ENCODE measurements at regions not wholly inside any gene's neighbourhood (a gene's known extent, or its start where the extent isn't known, plus 50 kb on each side); places are given as distances from the start of the nearest gene placed in this dataset.
"Not testable (repeated sequence)": the region's sequence is repeated elsewhere in the genome, so short reads cannot be mapped to it uniquely, and the experiment has no call there.

DNA sequence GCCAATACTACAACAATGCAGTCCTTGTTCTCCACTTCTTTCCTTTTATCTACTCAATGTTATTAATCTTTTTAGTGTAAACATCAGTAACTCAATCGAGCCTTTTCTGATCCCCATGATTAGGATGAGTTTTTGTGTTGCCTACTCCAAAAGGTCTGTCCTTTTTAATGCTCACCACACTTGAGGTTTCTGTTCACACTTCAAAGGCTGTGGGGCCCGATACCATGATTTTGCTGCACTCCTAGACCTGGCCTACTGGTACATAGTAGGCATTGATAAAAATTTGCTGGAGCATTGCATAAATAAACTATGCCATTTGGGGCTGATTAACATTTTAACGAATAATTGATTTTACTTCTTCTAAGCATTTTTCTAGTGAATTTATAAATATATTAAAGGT lies 125.4 kb upstream of the KLF12 start:
- Histone ChIP-seq H3K4me1 (ENCODE audit: control insufficient read depth, insufficient read depth, low read length) (peaks cover 2% of the 10 kb centered on the region), H3K4me3 (ENCODE audit: low read length) (no peak overlapping the region), H3K27ac (ENCODE audit: low read length) (no peak overlapping the region), H3K9me3 (ENCODE audit: control insufficient read depth, low read length) (no peaks in the 10 kb centered on the region), H3K27me3 (ENCODE audit: control insufficient read depth, insufficient read depth) (no peaks in the 10 kb centered on the region)
- DNase-seq (no peak), ATAC-seq (no peak)
- intact Hi-C loops (cut with DNase I) = no loop called here
- WGBS = 78% methylated on average over 3 of the region's 3 CpGs

DNA sequence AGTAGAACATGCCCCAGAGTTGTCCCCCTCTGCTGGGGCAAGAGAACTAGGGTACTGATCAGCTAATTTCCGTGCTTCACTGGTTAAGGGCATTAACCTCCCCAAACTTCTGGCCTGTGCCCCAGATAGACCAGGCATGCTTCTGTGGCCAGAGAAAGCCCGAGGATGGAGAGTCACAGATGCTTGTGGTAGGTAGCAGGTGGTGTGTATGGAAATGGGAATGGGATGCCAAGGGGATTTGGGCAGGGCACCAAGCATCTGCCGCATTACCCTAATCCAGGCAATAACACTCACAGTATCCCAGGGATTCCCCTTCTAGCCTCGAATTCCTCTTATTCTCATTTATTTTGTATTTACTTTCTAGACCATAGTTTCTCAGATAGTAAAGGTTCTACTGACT lies 124.8 kb upstream of the KLF12 start:
- Histone ChIP-seq H3K27me3 (ENCODE audit: control insufficient read depth, insufficient read depth) (no peaks in the 10 kb centered on the region), H3K27ac (ENCODE audit: low read length) (no peak overlapping the region), H3K4me3 (ENCODE audit: low read length) (no peak overlapping the region), H3K4me1 (ENCODE audit: control insufficient read depth, insufficient read depth, low read length) (peaks cover 2% of the 10 kb centered on the region), H3K9me3 (ENCODE audit: control insufficient read depth, low read length) (no peaks in the 10 kb centered on the region)
- intact Hi-C loops (cut with DNase I) = no loop called here
- ATAC-seq (no peak), DNase-seq (no peak)
- WGBS = 95% methylated on average over 4 of the region's 4 CpGs

DNA sequence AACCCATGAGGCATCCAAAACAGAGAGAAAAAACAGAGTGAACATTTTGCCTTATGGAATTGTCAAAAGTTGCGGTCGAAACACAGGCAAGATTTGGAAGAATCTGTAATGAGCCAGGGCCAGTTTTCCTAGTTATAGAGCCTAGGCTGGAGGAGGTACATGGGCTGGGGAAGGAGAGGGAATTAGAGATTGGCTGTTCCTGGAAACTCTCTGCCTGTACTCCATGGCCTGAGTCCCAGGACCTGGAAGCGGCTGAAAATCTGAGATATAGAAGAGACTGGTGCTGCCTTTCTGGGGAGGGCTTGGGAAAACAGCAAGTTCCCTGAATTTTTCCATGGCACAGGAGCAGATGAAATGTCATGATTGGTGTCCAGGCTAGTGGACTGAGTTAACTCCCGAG lies 122.8 kb upstream of the KLF12 start:
- 57% methylated on average over 4 of the region's 4 CpGs for WGBS
- intact Hi-C loops (cut with DNase I) = no loop called here
- Histone ChIP-seq H3K27me3 (ENCODE audit: control insufficient read depth, insufficient read depth) (no peaks in the 10 kb centered on the region), H3K4me3 (ENCODE audit: low read length) (peak overlapping the region; percentile 9), H3K4me1 (ENCODE audit: control insufficient read depth, insufficient read depth, low read length) (peaks cover 2% of the 10 kb centered on the region), H3K27ac (ENCODE audit: low read length) (no peak overlapping the region), H3K9me3 (ENCODE audit: control insufficient read depth, low read length) (no peaks in the 10 kb centered on the region)
- ATAC-seq (peak; percentile 96 to 97), DNase-seq (peak; percentile 27 to 74 (median 64))

DNA sequence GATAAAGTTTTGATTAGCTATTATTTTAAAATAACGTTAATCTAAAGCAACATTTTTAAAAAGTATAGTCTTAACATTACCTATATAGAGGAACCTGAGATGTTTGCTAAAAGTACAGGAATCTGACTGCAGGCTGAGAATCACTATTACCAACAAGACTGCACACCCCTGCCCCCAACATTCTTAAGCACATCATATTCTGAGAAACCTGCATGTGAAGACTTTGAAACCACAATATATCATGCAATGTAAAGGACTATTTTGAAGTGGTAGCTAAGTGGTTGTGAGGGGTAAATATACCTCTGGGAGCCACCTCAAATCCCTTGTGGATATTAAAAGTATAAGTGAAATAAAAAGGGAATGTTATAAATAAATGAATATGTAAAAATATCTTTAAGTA lies 119.0 kb upstream of the KLF12 start:
- 44% methylated on average over 1 of the region's 1 CpG for WGBS
- H3K27ac ChIP-seq (ENCODE audit: low read length) = no peak overlapping the region
- H3K4me3 ChIP-seq (ENCODE audit: low read length) = no peak overlapping the region
- intact Hi-C loops (cut with DNase I) = no loop called here
- no peaks in the 10 kb centered on the region for H3K9me3 ChIP-seq (ENCODE audit: control insufficient read depth, low read length)
- ATAC-seq (no peak), DNase-seq (no peak)
- H3K27me3 ChIP-seq (ENCODE audit: control insufficient read depth, insufficient read depth) = no peaks in the 10 kb centered on the region
- peaks cover 2% of the 10 kb centered on the region for H3K4me1 ChIP-seq (ENCODE audit: control insufficient read depth, insufficient read depth, low read length)

DNA sequence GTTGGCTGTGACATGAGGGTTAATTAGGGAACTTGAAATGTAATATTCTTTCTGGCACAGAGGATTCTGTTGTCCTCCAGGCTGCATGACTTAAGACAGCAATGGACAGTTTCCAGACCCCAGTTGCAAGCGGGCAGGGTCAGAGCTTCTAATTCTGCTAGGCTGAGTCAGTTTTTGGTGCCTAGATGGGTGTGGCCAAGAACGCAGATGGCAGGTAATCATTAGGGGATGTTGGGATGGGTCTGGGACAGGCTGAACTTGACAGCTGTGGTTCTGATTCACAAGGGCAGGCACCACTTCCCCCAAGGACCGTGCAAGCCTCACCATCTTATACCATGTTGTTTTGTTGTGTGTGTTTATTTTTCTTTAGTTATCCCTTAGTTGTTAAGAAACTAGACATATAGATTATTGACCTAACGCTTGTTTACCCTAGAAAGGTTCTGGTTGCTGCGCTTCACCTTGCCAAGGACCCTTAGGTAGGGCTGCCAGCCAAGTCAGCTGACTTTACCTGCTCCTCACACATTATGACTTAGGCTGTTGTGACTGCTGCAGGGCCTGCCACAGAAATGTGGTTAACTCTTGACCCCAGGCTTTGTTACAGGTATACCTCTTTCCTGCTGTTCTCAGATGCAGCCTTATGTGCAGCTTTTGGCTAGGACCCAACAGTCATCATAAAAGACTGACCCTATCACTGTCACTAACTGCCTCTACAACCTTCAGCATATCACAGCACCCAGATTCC lies 117.7 kb upstream of the KLF12 start:
- Histone ChIP-seq H3K27me3 (ENCODE audit: control insufficient read depth, insufficient read depth) (no peaks in the 10 kb centered on the region), H3K27ac (ENCODE audit: low read length) (no peak overlapping the region), H3K4me3 (ENCODE audit: low read length) (no peak overlapping the region), H3K9me3 (ENCODE audit: control insufficient read depth, low read length) (no peaks in the 10 kb centered on the region), H3K4me1 (ENCODE audit: control insufficient read depth, insufficient read depth, low read length) (no peaks in the 10 kb centered on the region)
- ATAC-seq (peak in 1 of 2 donors; percentile 22), DNase-seq (peak in 2 of 3 donors; percentile 8 to 53)
- 77% methylated on average over 5 of the region's 5 CpGs for WGBS
- intact Hi-C loops (cut with DNase I) = no loop called here

DNA sequence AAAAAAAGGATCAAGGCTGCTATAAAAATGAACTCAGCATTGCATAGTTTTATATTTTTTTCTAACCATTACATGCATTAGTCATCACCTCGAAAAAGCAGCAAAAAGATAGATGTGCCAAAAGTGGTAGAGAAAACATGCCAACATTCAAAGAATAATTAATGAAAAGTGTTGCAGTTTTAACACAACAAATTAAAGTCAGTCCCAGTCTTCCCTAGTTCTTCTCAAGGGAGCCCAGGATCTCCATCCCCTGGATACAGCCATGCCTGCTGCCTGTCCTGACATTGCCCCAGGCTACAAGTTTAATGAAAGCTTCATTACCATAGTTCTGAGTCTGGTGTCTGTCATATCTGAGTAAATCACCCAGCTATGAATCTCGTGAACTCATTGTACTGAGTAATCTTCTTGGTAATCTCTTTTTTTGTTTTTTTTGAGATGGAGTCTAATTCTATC lies 116.6 kb upstream of the KLF12 start:
- DNase-seq = no peak
- Histone ChIP-seq H3K4me3 (ENCODE audit: low read length) (no peak overlapping the region), H3K9me3 (ENCODE audit: control insufficient read depth, low read length) (no peaks in the 10 kb centered on the region), H3K27me3 (ENCODE audit: control insufficient read depth, insufficient read depth) (no peaks in the 10 kb centered on the region), H3K27ac (ENCODE audit: low read length) (no peak overlapping the region), H3K4me1 (ENCODE audit: control insufficient read depth, insufficient read depth, low read length) (no peaks in the 10 kb centered on the region)
- intact Hi-C loops (cut with DNase I) = no loop called here
- ATAC-seq = no peak
- 64% methylated on average over 2 of the region's 2 CpGs for WGBS

DNA sequence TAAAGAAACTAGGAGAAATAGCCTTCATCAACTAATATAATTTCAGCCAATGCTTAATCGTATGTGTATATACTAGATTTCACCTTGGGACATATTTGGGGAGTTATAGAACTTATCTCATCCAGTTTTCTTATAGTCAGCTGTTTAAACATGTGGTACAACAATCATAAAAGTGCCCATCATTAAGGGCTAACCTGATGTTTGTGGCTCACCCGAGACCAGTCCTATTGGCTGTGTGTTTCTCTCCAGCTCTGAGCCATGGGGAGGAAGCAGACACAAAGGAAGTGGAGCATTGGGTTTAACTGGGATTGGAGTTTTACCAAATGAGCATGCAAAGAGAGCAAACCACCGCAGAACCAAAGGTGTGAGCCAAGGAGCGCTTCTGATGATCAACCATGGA lies 114.3 kb upstream of the KLF12 start:
- ATAC-seq (no peak), DNase-seq (no peak)
- no peaks in the 10 kb centered on the region for H3K27me3 ChIP-seq (ENCODE audit: control insufficient read depth, insufficient read depth)
- H3K27ac ChIP-seq (ENCODE audit: low read length) = no peak overlapping the region
- intact Hi-C loops (cut with DNase I) = no loop called here
- H3K4me3 ChIP-seq (ENCODE audit: low read length) = no peak overlapping the region
- WGBS = 95% methylated on average over 4 of the region's 4 CpGs
- H3K9me3 ChIP-seq (ENCODE audit: control insufficient read depth, low read length) = no peaks in the 10 kb centered on the region
- no peaks in the 10 kb centered on the region for H3K4me1 ChIP-seq (ENCODE audit: control insufficient read depth, insufficient read depth, low read length)

DNA sequence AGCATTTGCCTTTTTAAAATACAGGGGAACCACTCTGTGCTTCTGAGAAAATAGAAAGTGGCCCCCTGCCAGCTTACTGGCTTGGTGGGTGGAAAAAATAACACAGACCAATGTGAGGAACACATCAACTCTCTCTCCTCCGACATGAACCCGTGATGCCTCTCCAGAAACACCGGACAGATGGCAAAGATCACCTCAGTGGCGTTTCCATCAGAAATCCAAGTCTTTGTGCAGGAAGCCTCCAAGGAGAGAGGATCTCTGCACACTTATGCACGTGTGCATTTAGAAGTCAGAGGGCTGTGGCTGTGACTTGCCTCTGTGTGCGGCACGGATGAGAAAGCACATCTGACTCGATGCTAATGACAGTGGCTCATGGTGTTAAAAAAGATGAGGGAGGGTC lies 112.3 kb upstream of the KLF12 start:
- Histone ChIP-seq H3K4me1 (ENCODE audit: control insufficient read depth, insufficient read depth, low read length) (no peaks in the 10 kb centered on the region), H3K9me3 (ENCODE audit: control insufficient read depth, low read length) (no peaks in the 10 kb centered on the region), H3K27me3 (ENCODE audit: control insufficient read depth, insufficient read depth) (no peaks in the 10 kb centered on the region), H3K27ac (ENCODE audit: low read length) (no peak overlapping the region), H3K4me3 (ENCODE audit: low read length) (peak overlapping the region; percentile 12)
- intact Hi-C loops (cut with DNase I) = no loop called here
- ATAC-seq (peak; percentile 61 to 76), DNase-seq (peak in 1 of 3 donors; percentile 18)
- WGBS = 30% methylated on average over 8 of the region's 8 CpGs

DNA sequence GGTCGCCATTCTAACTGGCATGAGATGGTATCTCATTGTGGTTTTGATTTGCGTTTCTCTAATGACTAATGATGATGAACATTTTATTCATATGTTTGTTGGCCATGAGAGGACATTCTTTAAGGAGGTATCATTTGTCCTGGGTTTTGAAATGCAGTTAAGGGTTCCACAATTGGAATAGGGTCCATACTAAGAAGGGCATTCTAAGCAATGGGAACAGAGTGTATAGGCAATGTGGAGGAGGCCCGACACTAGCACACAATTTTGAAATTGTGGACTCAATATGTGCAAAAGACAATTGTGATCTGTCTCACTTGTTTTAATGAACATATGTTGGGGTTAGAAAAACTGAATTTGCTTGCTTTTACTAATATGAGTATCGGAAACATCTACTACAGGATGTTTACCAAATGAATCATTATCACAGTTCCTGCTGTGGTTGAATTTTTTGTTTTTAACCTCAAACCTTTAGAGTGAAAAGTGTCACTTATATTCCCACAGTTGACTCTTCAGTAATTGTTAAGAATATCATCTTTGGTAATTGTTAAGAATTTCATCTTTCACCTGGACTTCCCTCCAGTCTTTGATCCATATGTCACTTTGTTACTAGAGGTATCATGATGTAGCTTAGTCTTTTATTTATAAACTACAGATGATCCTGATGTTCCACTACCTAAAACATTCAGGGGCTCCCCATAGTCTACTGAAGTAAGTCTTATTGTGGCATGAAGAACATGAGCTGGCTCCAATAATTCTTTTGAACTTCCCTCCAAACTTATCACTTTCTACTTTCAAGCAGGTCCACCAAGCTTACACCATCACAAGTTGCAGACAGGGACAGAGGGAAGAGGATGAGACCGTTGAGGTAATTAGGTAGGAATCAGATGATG lies 109.7 kb upstream of the KLF12 start:
- no peaks in the 10 kb centered on the region for H3K27me3 ChIP-seq (ENCODE audit: control insufficient read depth, insufficient read depth)
- no peak overlapping the region for H3K27ac ChIP-seq (ENCODE audit: low read length)
- no peak overlapping the region for H3K4me3 ChIP-seq (ENCODE audit: low read length)
- H3K4me1 ChIP-seq (ENCODE audit: control insufficient read depth, insufficient read depth, low read length) = no peaks in the 10 kb centered on the region
- H3K9me3 ChIP-seq (ENCODE audit: control insufficient read depth, low read length) = no peaks in the 10 kb centered on the region
- 92% methylated on average over 5 of the region's 5 CpGs for WGBS
- no peak for DNase-seq
- intact Hi-C loops (cut with DNase I) = no loop called here
- ATAC-seq = no peak

DNA sequence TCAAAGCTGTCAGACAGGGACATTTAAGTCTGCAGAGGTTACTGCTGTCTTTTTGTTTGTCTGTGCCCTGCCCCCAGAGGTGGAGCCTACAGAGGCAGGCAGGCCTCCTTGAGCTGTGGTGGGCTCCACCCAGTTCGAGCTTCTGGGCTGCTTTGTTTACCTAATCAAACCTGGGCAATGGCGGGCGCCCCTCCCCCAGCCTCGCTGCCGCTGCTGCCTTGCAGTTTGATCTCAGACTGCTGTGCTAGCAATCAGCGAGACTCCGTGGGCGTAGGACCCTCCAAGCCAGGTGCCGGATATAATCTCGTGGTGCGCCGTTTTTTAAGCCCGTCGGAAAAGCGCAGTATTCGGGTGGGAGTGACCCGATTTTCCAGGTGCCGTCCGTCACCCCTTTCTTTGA lies 107.1 kb upstream of the KLF12 start:
- intact Hi-C loops (cut with DNase I); ATAC-seq; H3K4me3 ChIP-seq (ENCODE audit: low read length); H3K27me3 ChIP-seq (ENCODE audit: control insufficient read depth, insufficient read depth); H3K4me1 ChIP-seq (ENCODE audit: control insufficient read depth, insufficient read depth, low read length); DNase-seq; H3K27ac ChIP-seq (ENCODE audit: low read length); H3K9me3 ChIP-seq (ENCODE audit: control insufficient read depth, low read length): not testable (repeated sequence)
- WGBS = 89% methylated on average over 14 of the region's 19 CpGs

DNA sequence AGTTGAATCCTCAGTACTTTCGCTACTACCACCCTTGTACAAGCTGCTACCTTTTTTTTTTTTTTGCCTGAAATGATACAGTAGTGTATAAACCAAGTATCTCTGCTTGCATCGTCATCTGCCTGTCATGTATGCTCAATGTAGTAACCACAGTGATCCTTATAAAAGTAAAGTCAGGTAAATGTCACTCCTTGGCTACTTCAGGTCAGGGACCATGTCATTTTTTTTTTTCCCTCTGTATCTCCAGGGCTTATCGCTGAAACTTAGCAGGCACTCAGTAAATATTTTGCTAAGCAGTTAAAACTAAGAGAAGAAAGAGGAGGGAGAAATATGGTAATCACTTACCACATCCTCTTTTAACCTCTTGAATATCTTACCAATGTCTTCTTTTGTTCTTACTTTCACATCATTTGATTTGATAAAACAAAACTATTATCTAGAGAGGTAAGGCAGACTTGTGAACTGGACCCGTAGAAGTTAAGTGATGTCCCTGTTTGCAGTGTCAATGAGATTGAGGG lies 96.8 kb upstream of the KLF12 start:
- 89% methylated on average over 4 of the region's 4 CpGs for WGBS

More for the DNA sequence above, 96.8 kb upstream of the KLF12 start:
- Histone ChIP-seq H3K27ac (ENCODE audit: low read length) (no peak overlapping the region), H3K27me3 (ENCODE audit: control insufficient read depth, insufficient read depth) (no peaks in the 10 kb centered on the region), H3K4me3 (ENCODE audit: low read length) (no peak overlapping the region), H3K4me1 (ENCODE audit: control insufficient read depth, insufficient read depth, low read length) (no peaks in the 10 kb centered on the region), H3K9me3 (ENCODE audit: control insufficient read depth, low read length) (no peaks in the 10 kb centered on the region)
- ATAC-seq (no peak), DNase-seq (no peak)
- intact Hi-C loops (cut with DNase I) = no loop called here

Data from right cardiac atrium (tissue), 5 donors.